Panc1 (cell line): ENCODE measurements at regions not wholly inside any gene's neighbourhood (a gene's known extent, or its start where the extent isn't known, plus 50 kb on each side); places are given as distances from the start of the nearest gene placed in this dataset.
"Not testable (repeated sequence)": the region's sequence is repeated elsewhere in the genome, so short reads cannot be mapped to it uniquely, and the experiment has no call there.

Experiments used
- ATAC-seq: fragments of 200-7000 bp; cut with Tn5 transposase; 2 replicates; pipeline ENCODE4 v1.9.1; 2020; ENCODE audit warnings: mild to moderate bottlenecking, moderate library complexity
- BruUV-seq: library from RNA; stranded (reverse); fragments of 400-500 nt; replicated peaks from 2 replicates; lab custom pipeline; 2021; lab: Mats Ljungman, UMichigan
- CTCF ChIA-PET: fragments of 300-600 bp; sonication (Branson Sonifier 250); formaldehyde crosslinking; loops from one replicate; lab custom pipeline; 2022; ENCODE audit warnings: antibody characterized with exemption; lab: Charles Lee
- POLR2A ChIA-PET: fragments of 300-600 bp; sonication (Branson Sonifier 250); formaldehyde crosslinking; loops from one replicate; lab custom pipeline; 2022; ENCODE audit warnings: antibody characterized with exemption; lab: Charles Lee
- DNase-seq: peaks from one replicate; pipeline ENCODE4 v3.0.0-alpha.2; 2010; ENCODE audit warnings: low read depth, low spot score
- H3K27ac ChIP-seq: 2 replicates; pipeline ENCODE4 v1.5.1; 2011; ENCODE audit warnings: mild to moderate bottlenecking, low read length, inconsistent platforms
- H3K27me3 ChIP-seq: fragments of 200-500 bp; sonication (Bioruptor generic); 2 replicates; pipeline ENCODE4 v1.6.0; 2014; ENCODE audit warnings: low read length, inconsistent platforms; ENCODE audit not compliant: control insufficient read depth, insufficient read depth
- H3K36me3 ChIP-seq: fragments of 200-500 bp; sonication (Bioruptor generic); 2 replicates; pipeline ENCODE4 v1.5.1; 2014; ENCODE audit warnings: inconsistent platforms, mild to moderate bottlenecking, low read length, moderate library complexity; ENCODE audit not compliant: control insufficient read depth, insufficient read depth
- H3K4me1 ChIP-seq: 2 replicates; pipeline ENCODE4 v1.5.1; 2011; ENCODE audit warnings: inconsistent platforms, mild to moderate bottlenecking, low read length, moderate library complexity; ENCODE audit not compliant: control insufficient read depth, insufficient read depth
- H3K4me3 ChIP-seq, 2 experiments: 2 replicates each; pipeline ENCODE4 v1.5.1; 2011 to 2012; ENCODE audit warnings: low read depth in 2 of 2, low read length in 2 of 2, mild to moderate bottlenecking in 2 of 2, inconsistent platforms in 1 of 2, moderate library complexity in 1 of 2
- H3K9me3 ChIP-seq: fragments of 200-500 bp; sonication (Bioruptor generic); 2 replicates; pipeline ENCODE4 v1.5.1; 2014; ENCODE audit warnings: low read depth, mild to moderate bottlenecking, inconsistent platforms, low read length, moderate library complexity; ENCODE audit not compliant: control insufficient read depth, insufficient read depth
- POLR2AphosphoS5 ChIP-seq: IDR thresholded peaks from 2 replicates; pipeline ENCODE4 v1.6.1; 2012; ENCODE audit warnings: mild to moderate bottlenecking, low read depth, low read length, moderate library complexity
- SIN3A ChIP-seq: IDR thresholded peaks from 2 replicates; pipeline ENCODE4 v1.6.1; 2012; ENCODE audit warnings: low read depth, mild to moderate bottlenecking, low read length, moderate library complexity, borderline replicate concordance; ENCODE audit not compliant: insufficient read depth
- TCF7L2 ChIP-seq: IDR thresholded peaks from 2 replicates; pipeline ENCODE4 v1.6.1; 2011; ENCODE audit warnings: mild to moderate bottlenecking, low read depth, low read length, inconsistent platforms
- in situ Hi-C: cut with HindIII; loops from 2 replicates; pipeline ENCODE4 v1.10.0; 2016; ENCODE audit warnings: low sequenced_read_pairs, low pct_unique_long_range_greater_than_20kb
- intact Hi-C: fragments of 100-400 bp; cut with micrococcal nuclease; formaldehyde crosslinking; loops from one replicate; pipeline ENCODE4 v1.10.0; 2022; ENCODE audit not compliant: unreplicated experiment
- TF ChIP-seq, protein P1 (sequence below), 2 experiments: IDR thresholded peaks; 2 replicates each; pipeline ENCODE4 v1.6.1; 2011 to 2012; ENCODE audit warnings: low read depth in 2 of 2, control low read depth in 1 of 2, low read length in 1 of 2, mild to moderate bottlenecking in 1 of 2, moderate library complexity in 1 of 2; ENCODE audit not compliant: insufficient read depth in 1 of 2
- TF ChIP-seq, protein P2 (sequence below): fragments of 450-650 bp; IDR thresholded peaks from 2 replicates; pipeline ENCODE4 v1.5.1; 2017; ENCODE audit warnings: mild to moderate bottlenecking

DNA sequence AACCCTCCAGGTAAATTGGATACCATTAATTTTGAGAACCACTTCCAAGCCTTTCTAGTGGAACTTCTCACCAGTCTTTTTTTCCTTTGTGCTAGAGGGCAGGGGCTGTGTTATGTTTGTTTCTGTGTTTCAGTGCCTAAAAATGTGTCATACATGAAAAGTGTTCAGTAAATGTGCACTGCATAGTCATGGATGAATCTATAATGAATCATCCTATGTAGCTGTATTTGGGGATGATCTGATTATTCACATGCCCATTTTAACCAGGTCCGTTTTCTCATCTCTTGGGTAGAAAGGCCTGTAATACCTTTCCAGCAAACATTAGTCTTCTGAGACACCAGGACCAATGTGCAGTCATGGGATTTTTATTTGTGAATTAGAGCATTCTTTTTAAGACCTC is 583.0 kb upstream of the GOLIM4 start:
- TF ChIP-seq POLR2AphosphoS5 (no peak), SIN3A (no peak), TCF7L2 (no peak)
- TF ChIP-seq, protein P1, sequence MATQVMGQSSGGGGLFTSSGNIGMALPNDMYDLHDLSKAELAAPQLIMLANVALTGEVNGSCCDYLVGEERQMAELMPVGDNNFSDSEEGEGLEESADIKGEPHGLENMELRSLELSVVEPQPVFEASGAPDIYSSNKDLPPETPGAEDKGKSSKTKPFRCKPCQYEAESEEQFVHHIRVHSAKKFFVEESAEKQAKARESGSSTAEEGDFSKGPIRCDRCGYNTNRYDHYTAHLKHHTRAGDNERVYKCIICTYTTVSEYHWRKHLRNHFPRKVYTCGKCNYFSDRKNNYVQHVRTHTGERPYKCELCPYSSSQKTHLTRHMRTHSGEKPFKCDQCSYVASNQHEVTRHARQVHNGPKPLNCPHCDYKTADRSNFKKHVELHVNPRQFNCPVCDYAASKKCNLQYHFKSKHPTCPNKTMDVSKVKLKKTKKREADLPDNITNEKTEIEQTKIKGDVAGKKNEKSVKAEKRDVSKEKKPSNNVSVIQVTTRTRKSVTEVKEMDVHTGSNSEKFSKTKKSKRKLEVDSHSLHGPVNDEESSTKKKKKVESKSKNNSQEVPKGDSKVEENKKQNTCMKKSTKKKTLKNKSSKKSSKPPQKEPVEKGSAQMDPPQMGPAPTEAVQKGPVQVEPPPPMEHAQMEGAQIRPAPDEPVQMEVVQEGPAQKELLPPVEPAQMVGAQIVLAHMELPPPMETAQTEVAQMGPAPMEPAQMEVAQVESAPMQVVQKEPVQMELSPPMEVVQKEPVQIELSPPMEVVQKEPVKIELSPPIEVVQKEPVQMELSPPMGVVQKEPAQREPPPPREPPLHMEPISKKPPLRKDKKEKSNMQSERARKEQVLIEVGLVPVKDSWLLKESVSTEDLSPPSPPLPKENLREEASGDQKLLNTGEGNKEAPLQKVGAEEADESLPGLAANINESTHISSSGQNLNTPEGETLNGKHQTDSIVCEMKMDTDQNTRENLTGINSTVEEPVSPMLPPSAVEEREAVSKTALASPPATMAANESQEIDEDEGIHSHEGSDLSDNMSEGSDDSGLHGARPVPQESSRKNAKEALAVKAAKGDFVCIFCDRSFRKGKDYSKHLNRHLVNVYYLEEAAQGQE (IDR thresholded peaks at IDR 0.05; ENCODE audit: insufficient read depth in 1 of 2, low read depth in 2 of 2, low read length in 1 of 2) = no peak
- BruUV-seq = no TSS peak
- DNase-seq (no peak), ATAC-seq (no peak)
- Histone ChIP-seq H3K27ac (no peak overlapping the region), H3K4me1 (no peaks in the 10 kb centered on the region), H3K4me3 (no peak overlapping the region), H3K36me3 (no peaks in the 10 kb centered on the region), H3K27me3 (no peaks in the 10 kb centered on the region), H3K9me3 (no peaks in the 10 kb centered on the region)
- ChIA-PET CTCF (no interaction called here), POLR2A (no interaction called here)
- intact Hi-C loops (no loop called here), in situ Hi-C loops (no loop called here)

DNA sequence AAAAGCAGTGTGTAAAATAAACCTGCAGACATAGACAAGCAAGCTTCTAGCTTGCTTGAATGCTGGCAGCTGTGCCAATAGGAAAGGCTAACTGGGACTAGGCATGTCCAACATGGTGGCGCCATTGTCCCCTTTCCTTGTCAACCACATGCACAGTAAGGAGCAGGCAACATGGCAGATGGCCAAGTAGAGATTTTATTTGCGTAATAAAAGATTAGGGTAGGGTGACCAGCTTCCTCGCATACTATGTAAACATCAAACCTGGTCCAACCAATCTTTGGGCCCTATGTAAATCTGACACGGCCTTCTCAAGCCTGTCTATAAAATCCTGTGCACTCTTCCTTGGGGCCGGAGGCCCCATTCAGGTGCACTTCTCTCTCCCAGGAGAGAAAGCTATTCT is 575.4 kb upstream of the GOLIM4 start:
- Histone ChIP-seq H3K4me1 (no peaks in the 10 kb centered on the region), H3K36me3 (no peaks in the 10 kb centered on the region), H3K27me3 (no peaks in the 10 kb centered on the region), H3K27ac (no peak overlapping the region), H3K9me3 (no peaks in the 10 kb centered on the region), H3K4me3 (no peak overlapping the region)
- TF ChIP-seq TCF7L2 (no peak), POLR2AphosphoS5 (no peak), SIN3A (no peak)
- TF ChIP-seq, protein P2, sequence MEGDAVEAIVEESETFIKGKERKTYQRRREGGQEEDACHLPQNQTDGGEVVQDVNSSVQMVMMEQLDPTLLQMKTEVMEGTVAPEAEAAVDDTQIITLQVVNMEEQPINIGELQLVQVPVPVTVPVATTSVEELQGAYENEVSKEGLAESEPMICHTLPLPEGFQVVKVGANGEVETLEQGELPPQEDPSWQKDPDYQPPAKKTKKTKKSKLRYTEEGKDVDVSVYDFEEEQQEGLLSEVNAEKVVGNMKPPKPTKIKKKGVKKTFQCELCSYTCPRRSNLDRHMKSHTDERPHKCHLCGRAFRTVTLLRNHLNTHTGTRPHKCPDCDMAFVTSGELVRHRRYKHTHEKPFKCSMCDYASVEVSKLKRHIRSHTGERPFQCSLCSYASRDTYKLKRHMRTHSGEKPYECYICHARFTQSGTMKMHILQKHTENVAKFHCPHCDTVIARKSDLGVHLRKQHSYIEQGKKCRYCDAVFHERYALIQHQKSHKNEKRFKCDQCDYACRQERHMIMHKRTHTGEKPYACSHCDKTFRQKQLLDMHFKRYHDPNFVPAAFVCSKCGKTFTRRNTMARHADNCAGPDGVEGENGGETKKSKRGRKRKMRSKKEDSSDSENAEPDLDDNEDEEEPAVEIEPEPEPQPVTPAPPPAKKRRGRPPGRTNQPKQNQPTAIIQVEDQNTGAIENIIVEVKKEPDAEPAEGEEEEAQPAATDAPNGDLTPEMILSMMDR = no peak
- TF ChIP-seq, protein P1 (IDR thresholded peaks at IDR 0.05; ENCODE audit: insufficient read depth in 1 of 2, low read depth in 2 of 2, low read length in 1 of 2) = no peak
- CTCF ChIA-PET = no interaction called here
- in situ Hi-C loops = no loop called here
- BruUV-seq = no TSS peak
- no peak for ATAC-seq
- DNase-seq = no peak
- POLR2A ChIA-PET = no interaction called here
- intact Hi-C loops = no loop called here

DNA sequence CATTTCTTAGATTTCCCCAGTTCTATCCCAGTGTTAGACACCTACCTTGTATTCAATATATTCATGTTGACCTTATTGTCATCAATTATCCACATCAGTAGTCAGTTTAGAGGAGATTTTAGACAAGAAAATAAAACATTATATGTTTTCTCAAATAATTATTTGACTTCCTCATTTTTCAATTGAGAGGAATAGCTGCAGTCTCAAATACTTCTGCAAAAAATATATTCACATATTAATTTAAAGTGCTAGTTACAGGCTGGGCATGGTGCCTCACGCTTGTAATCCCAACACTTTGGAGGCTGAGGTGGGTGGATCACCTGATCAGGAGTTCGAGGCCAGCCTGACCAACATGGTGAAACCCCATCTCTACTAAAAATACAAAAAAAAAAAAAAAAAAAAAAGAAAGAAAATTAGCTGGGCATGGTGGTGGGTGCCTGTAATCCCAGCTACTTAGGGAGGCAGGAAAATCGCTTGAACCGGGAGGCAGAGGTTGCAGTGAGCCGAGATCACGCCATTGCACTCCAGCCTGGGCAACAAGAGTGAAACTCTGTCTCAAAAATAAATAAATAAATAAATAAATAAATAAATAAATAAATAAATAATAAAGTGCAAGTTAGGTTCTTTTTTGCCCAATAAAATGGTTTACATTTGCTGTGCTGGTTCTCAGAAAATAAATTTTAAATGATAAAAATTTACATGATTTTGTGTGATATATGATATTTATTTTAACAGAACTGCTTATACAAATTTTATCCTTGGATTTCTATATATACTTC is 565.3 kb upstream of the GOLIM4 start:
- H3K4me1 ChIP-seq, POLR2A ChIA-PET, H3K4me3 ChIP-seq, DNase-seq, CTCF ChIA-PET, ATAC-seq, in situ Hi-C loops, H3K27me3 ChIP-seq, H3K27ac ChIP-seq, BruUV-seq, H3K9me3 ChIP-seq, H3K36me3 ChIP-seq: not testable (repeated sequence)
- intact Hi-C loops = loop anchor here (10.0 kb wide), 1 partner anchor 54 kb away; no protein-coding TSS in a partner anchor
